SJCRH30 (cell line): ENCODE measurements at regions not wholly inside any gene's neighbourhood (a gene's known extent, or its start where the extent isn't known, plus 50 kb on each side); places are given as distances from the start of the nearest gene placed in this dataset.
A peak's percentile ranks its signal among the peaks of the same experiment; 100 is the strongest.
"Not testable (repeated sequence)": the region's sequence is repeated elsewhere in the genome, so short reads cannot be mapped to it uniquely, and the experiment has no call there.

Experiments
- DNase-seq, 2 experiments: peaks; one replicate each; pipeline ENCODE4 v3.0.0-alpha.2; 2015 to 2020
- H3K27ac ChIP-seq: fragments of 250-450 bp; sonication (Bioruptor Pico); 2 replicates; pipeline ENCODE4 v1.5.1; 2020; ENCODE audit warnings: mild to moderate bottlenecking, moderate library complexity
- H3K27me3 ChIP-seq: fragments of 250-450 bp; sonication (Bioruptor Pico); 2 replicates; pipeline ENCODE4 v1.5.1; 2020; ENCODE audit warnings: mild to moderate bottlenecking, moderate library complexity
- H3K36me3 ChIP-seq: fragments of 250-450 bp; sonication (Bioruptor Pico); 2 replicates; pipeline ENCODE4 v1.5.1; 2020; ENCODE audit warnings: mild to moderate bottlenecking, moderate library complexity
- H3K4me1 ChIP-seq: fragments of 250-450 bp; sonication (Bioruptor Pico); 2 replicates; pipeline ENCODE4 v1.5.1; 2020; ENCODE audit warnings: mild to moderate bottlenecking, moderate library complexity
- H3K4me3 ChIP-seq: fragments of 250-450 bp; sonication (Bioruptor Pico); 2 replicates; pipeline ENCODE4 v1.5.1; 2020; ENCODE audit warnings: mild to moderate bottlenecking, moderate library complexity
- H3K9me3 ChIP-seq: fragments of 250-450 bp; sonication (Bioruptor Pico); replicated peaks from 2 replicates; pipeline ENCODE4 v1.5.1; 2020; ENCODE audit warnings: mild to moderate bottlenecking, moderate library complexity

DNA sequence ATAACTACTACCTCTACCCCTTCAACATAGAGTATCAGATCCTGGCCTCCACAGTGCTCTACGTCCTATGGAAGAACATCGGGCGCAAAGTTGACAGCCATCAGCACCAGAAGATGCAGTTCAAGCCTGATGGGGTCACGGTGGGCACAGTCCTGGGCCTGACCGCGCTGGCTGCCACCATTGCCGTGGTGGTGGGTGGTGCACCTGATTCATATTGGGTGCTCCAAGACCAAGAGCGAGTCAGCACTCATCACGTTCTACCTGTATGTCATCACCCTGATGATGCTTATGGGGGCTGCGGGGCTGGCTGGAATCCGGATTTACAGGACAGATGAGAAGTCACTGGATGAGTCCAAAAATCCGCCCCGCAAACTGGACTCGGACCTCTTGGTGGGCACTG is 846.4 kb downstream of the RPIA start:
- H3K27ac ChIP-seq, H3K9me3 ChIP-seq, H3K4me1 ChIP-seq, H3K27me3 ChIP-seq, DNase-seq, H3K36me3 ChIP-seq, H3K4me3 ChIP-seq: not testable (repeated sequence)

DNA sequence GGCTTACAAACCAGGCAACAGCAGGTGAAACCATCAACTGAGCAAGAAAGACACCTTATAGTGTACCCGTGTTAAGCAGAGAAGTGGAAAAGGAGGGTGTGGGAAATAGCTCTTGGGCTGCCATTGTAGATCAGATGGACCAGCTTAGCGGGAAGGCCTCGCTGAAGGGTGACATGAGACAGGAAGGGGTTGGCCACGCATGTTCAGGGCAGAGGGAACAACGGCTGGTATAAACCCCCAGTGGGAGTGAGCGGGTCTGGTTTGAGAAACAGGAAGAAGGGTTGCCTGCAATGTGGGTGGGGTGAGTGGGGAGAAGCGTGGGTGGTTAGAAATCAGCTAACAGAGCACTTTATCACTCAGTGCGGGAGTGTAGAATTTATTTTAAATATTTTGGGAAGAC is 852.6 kb downstream of the RPIA start:
- H3K27me3 ChIP-seq, H3K9me3 ChIP-seq, H3K4me3 ChIP-seq, H3K4me1 ChIP-seq, H3K36me3 ChIP-seq, H3K27ac ChIP-seq, DNase-seq: not testable (repeated sequence)

DNA sequence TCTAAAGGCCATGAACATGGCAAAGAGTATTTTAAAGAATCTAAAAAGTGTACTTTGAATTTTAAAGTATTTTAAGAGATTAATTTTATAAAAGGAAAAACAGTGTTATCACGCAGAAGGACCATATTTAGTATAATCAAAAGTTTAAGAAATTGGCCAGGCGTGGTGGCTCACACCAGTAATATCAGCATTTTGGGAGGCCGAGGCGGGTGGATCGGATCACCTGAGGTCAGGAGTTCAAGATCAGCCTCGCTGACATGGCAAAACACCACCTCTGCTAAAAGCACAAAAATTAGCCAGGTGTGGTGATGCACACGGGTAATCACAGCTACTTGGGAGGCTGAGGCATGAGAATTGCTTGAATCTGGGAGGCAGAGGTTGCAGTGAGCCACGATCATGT is 887.7 kb downstream of the RPIA start:
- H3K4me3 ChIP-seq, H3K36me3 ChIP-seq, H3K27me3 ChIP-seq, DNase-seq, H3K9me3 ChIP-seq, H3K4me1 ChIP-seq, H3K27ac ChIP-seq: not testable (repeated sequence)

DNA sequence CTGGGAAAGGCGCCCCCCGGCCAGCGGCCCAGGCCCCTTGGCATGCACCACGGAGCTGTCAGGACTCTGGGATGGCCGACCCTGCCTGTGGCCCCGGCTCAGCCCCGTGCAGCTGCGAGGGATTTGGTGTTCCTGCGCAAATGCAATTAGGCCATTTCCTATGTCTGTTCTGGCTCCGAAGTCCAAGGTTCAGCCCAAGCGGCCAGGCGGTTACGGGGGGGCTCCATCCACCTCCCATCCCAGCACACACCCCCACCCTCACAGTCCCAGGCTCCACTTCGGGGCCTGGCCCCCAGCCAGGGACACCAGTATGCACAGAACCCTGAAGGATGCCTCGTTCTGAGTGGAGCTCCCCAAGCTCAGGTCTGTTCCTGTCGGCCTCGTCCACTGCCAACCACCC is 891.3 kb downstream of the RPIA start:
- DNase-seq: peak; percentile 8 to 17

DNA sequence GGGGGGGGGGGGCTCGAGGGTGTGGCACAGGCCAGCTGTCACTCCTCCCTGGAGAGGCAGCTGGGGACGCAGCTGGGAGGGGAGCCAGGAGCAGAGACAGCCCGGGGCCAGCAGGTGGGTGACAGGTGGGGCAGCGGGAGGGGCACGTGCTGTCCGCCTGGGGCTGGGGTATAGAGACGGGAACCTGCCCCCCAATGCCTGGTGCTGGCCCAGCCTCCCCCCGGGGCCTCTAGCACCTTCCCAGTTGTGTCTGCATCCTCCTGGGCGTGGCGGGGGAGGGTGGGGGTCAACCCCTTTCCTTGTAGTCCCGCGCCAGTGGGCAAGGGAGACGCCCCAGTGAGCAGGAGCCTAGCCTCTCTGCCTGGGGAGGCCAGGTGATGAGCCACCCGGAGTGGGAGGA is 892.6 kb downstream of the RPIA start:
- H3K27ac ChIP-seq, H3K4me3 ChIP-seq, H3K36me3 ChIP-seq, H3K27me3 ChIP-seq, H3K9me3 ChIP-seq, H3K4me1 ChIP-seq: not testable (repeated sequence)
- peak; percentile 17 to 33 for DNase-seq

More for the DNA sequence above, 891.3 kb downstream of the RPIA start:
- H3K4me3 ChIP-seq, H3K36me3 ChIP-seq, H3K9me3 ChIP-seq, H3K27me3 ChIP-seq, H3K27ac ChIP-seq, H3K4me1 ChIP-seq: not testable (repeated sequence)

DNA sequence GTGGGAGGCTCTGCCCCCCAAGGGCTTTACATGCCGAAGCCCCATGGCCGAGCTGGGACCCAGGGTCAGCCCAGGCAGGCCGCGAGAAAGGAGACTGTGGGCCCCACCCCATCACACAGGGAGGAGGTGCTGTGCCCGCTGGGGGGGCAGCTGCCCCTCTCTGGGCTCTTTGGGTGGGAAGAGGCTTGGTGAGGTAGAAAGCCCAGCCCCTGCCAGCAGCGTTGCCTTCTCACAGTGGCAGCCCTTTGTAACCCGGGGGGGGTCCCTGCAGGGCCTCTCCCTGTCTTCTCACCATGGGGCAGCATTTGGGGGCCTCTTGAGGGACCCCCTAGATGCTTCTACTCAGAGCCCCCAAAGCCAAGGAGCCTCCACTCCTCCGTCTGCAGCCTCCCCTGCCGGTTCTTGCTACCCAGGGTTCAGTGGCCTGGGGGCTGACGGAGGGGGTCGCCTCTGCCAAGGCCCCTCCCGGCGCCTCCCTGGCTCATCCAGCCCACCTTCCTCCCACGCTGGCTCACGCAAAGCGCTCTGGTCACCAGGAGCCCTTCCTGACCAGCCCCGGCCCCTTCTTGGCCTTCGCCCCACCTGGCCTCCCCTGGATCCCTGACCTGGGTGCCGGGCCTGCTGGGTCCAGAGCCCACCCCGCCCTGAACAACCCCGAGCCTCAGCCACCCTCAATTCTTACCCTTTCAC is 893.5 kb downstream of the RPIA start:
- H3K4me3 ChIP-seq, H3K36me3 ChIP-seq, H3K9me3 ChIP-seq, H3K27me3 ChIP-seq, H3K27ac ChIP-seq, H3K4me1 ChIP-seq, DNase-seq: not testable (repeated sequence)

DNA sequence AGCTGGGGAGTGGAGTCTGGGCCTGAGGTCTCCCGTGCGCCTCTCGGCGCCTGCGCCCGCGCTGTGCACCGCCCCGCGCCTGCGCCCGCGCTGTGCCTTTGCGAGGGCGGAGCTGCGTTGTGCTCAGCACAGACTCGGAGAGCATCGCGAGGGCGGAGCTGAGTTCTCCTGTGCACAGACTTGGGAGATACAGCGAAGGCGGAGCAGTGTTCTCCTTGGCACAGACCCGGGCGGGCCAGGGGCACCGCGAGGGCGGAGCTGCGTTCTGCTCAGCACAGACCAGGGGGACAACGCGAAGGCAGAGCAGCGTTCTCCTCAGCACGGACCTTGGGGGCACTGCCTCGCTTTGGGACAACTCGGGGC is 894.1 kb downstream of the RPIA start:
- H3K27ac ChIP-seq, H3K4me1 ChIP-seq, H3K9me3 ChIP-seq, H3K27me3 ChIP-seq, H3K36me3 ChIP-seq: not testable (repeated sequence)
- peak overlapping the region; percentile 33 for H3K4me3 ChIP-seq
- peak; percentile 35 to 40 for DNase-seq

DNA sequence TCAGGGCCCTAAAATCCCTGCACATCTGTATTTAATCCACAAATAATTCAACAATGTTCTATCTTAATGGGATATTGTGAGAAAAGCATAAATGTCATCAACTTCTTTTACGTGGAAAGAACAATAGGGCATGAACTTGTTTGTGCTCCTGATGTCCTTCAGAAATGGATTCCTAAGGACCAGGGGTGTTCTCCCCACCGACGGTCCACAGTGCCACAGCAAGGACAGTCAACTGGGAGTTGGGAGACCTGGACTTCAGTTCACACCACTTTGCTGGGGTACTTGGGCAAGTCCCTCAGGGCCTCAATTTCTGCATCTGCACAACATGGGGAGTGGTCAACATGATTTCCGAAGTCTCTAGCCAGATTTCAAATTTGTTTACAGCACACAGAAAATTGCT is 908.4 kb downstream of the RPIA start:
- H3K27me3 ChIP-seq, H3K9me3 ChIP-seq, DNase-seq, H3K27ac ChIP-seq, H3K36me3 ChIP-seq, H3K4me3 ChIP-seq, H3K4me1 ChIP-seq: not testable (repeated sequence)

DNA sequence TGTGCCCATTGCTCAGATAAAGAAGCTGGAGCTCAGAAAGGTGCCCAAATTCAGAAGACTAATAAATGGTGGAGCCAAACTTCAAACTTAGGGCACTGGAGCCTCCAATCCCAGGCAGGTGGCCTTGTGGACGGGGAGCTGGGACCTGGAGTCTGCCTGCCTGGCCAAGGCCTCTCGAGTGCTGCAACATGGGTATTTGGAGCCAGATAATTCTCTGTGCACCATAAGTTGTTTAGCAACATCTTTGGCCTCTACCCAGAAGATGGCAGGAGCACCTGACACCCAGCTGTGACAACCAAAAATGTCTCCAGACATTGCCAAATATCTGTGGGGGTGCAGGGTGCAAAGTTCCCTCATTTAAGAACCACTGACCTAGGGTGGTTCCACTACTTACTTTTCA is 915.0 kb downstream of the RPIA start:
- H3K27ac ChIP-seq, H3K36me3 ChIP-seq, H3K27me3 ChIP-seq, DNase-seq, H3K4me1 ChIP-seq, H3K9me3 ChIP-seq, H3K4me3 ChIP-seq: not testable (repeated sequence)

DNA sequence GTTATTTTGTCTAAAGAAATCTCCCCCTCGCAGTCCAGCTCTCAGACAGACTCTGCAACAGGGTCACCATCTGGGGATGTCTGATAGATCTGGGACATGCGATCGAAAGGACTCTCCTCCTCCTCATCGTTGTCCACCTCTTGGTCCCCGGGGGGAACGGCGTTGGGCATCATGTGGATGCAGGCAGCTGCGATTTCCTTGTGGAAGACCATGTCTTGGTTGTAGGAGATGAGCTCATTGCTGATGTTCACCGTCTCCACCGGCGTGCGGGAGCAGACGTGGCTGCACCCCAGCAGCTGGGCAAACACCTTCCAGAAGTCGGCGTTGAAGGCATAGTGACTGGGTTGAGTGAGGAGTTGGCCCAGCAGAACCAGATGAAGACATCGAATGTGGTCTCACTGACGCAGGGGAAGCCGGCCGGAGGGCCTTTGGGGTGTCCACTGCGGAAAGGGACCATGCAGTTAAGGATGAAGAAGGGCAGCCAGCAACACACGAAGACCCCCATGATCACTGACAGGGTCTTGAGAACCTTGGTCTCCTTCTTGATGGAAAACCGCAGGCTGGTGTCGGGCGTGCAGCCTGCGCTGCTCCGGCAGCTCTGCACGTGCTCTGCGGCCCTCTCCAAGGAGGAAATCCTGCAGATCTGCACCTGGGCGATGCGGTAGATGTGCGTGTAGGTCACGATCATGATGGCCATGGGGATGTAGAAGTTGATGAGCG is 918.9 kb downstream of the RPIA start:
- not testable (repeated sequence) for DNase-seq, H3K9me3 ChIP-seq

DNA sequence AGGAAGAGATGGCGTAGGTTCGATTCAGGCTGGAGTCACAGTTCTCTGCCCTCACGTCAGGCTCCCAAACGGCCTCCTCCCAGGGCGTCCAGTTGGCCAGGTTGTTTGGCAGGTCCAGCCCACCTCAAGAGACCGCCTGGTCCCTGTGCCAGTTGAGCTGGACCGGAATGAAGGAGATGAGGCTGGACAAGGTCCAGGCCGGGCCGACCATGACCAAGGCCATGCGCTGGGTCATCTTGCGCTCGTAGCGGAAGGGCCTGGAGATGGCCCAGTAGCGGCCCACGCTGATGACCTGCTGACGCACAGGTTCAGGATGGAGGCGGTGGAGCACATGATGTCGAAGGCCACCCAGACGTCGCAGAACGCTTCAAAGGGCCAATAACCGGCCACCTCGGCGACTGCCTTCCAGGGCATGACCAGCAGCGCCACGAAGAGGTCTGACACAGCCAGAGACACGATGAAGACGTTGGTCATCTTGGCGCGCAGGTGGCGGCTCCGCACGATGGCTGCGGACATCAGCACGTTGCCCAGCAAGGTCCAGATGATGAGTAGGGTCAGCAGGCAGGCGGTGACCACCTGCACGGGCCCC is 919.5 kb downstream of the RPIA start:
- H3K27me3 ChIP-seq, H3K4me1 ChIP-seq, H3K4me3 ChIP-seq, H3K27ac ChIP-seq, H3K9me3 ChIP-seq, H3K36me3 ChIP-seq, DNase-seq: not testable (repeated sequence)

More for the DNA sequence above, 918.9 kb downstream of the RPIA start:
- H3K4me1 ChIP-seq, H3K4me3 ChIP-seq, H3K36me3 ChIP-seq, H3K27me3 ChIP-seq, H3K27ac ChIP-seq: not testable (repeated sequence)

DNA sequence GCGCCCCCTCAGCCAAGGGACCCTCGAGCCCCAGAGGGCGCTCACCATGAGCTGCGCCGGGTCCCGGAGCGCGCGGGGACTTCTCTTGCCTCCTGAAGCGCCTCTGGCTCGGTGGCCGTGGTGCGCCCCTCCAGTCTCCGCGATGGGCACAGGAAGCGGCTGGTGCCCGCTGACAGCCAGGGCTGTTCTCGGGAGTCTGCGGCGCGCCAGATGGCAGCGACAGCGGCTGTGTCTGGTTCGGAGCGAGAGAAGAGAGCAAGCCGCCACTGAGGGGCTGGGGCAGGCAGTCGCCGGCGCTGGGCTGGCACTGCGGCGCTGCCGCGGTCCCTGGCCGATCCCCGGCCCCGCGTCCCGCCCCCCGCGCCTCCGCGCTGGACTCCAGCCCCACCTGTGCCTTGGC is 920.2 kb downstream of the RPIA start:
- not testable (repeated sequence) for H3K4me3 ChIP-seq, H3K4me1 ChIP-seq, DNase-seq, H3K27ac ChIP-seq, H3K9me3 ChIP-seq, H3K36me3 ChIP-seq, H3K27me3 ChIP-seq

DNA sequence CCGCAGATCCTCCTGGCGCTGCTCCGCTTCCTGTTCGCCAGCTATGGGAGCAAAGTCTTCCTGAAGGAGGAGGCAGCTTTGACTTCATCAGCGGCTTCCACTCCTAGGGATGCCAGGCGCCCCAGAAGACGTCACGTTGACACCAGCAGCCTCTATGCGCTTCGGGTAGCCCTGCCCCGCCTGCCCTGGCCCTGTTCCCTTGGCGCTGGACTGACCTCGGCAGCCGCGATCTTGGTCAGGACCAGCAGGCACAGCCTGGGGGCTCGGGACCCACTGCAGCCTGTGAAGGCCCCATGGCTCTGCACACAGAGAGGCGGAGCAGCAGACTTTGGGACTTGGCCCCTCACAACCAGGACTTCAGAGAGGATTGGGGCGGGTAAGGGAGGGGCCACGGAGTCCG is 957.8 kb downstream of the RPIA start:
- H3K4me3 ChIP-seq, H3K36me3 ChIP-seq, H3K27me3 ChIP-seq, DNase-seq, H3K4me1 ChIP-seq, H3K27ac ChIP-seq, H3K9me3 ChIP-seq: not testable (repeated sequence)

DNA sequence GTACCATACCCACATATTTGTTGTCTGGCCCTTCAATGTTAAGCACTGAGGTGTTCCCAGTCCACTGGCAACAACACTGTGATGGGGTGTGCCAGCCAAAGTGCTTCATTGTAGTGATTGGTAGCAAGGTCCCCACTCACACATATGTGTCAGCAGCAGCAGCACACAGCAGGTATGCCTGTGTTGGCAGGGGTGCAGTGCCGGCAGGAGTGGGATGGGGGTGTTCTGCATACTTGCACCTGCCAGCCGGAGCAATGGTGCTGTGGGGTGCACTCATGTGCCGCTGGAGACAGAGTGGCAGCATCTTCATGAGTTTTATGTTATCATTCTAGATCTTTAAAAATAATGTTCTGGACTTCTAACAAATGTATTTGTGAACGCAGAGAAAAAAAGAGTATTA is 987.8 kb downstream of the RPIA start:
- H3K4me1 ChIP-seq, H3K27me3 ChIP-seq, H3K36me3 ChIP-seq, H3K9me3 ChIP-seq, H3K4me3 ChIP-seq, DNase-seq, H3K27ac ChIP-seq: not testable (repeated sequence)
